ENCODE measurements at regions not wholly inside any gene's neighbourhood (a gene's known extent, or its start where the extent isn't known, plus 50 kb on each side); places are given as distances from the start of the nearest gene placed in this dataset.

DNA sequence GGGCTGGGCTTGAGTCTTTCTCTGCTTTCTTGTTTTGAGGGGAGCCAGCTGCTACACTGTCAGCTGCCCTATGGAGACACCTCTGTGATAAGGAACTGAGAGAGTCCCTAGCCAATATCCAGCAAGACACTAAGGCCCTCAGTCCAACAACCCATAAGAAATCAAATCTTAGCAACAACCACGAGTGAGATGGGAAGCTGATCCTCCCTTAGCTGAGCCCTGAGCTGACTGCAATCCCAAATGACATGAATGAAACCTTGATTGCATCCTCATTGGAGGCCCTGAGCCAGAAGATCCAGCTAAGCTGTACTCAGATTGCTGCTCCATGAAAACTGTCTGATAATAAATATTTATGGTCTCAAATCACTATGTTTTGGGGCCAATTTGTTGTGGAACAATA is 302.1 kb upstream of the MME start:
- TF ChIP-seq EZH2 (IDR thresholded peaks at IDR 0.05): no peak
- TF ChIP-seq, protein P1, sequence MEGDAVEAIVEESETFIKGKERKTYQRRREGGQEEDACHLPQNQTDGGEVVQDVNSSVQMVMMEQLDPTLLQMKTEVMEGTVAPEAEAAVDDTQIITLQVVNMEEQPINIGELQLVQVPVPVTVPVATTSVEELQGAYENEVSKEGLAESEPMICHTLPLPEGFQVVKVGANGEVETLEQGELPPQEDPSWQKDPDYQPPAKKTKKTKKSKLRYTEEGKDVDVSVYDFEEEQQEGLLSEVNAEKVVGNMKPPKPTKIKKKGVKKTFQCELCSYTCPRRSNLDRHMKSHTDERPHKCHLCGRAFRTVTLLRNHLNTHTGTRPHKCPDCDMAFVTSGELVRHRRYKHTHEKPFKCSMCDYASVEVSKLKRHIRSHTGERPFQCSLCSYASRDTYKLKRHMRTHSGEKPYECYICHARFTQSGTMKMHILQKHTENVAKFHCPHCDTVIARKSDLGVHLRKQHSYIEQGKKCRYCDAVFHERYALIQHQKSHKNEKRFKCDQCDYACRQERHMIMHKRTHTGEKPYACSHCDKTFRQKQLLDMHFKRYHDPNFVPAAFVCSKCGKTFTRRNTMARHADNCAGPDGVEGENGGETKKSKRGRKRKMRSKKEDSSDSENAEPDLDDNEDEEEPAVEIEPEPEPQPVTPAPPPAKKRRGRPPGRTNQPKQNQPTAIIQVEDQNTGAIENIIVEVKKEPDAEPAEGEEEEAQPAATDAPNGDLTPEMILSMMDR (IDR thresholded peaks at IDR 0.05): no peak

Data from neural progenitor cell (in vitro differentiated cells).